ENCODE measurements at regions not wholly inside any gene's neighbourhood (a gene's known extent, or its start where the extent isn't known, plus 50 kb on each side); places are given as distances from the start of the nearest gene placed in this dataset.

- Histone ChIP-seq H4K20me1 (ENCODE audit: insufficient read depth, poor library complexity, severe bottlenecking) (no peaks in the 10 kb centered on the region), H3K36me3 (replicated peaks; ENCODE audit: insufficient read depth, low read depth) (no peaks in the 10 kb centered on the region), H3K27ac (no peak overlapping the region), H3K4me1 (ENCODE audit: insufficient read depth) (no peaks in the 10 kb centered on the region), H3K4me2 (no peak overlapping the region), H3K4me3 (no peak overlapping the region), H3K79me2 (no peaks in the 10 kb centered on the region), H3K9me3 (ENCODE audit: low read depth) (no peaks in the 10 kb centered on the region), H3K9me2 (replicated peaks; ENCODE audit: insufficient read depth) (no peaks in the 10 kb centered on the region), H2AFZ (no peak overlapping the region), H3K27me3 (no peaks in the 10 kb centered on the region)
- TF ChIP-seq EZH2 (IDR thresholded peaks at IDR 0.05; ENCODE audit: borderline replicate concordance) (no peak), EZH2phosphoT487 (IDR thresholded peaks at IDR 0.05; ENCODE audit: low read depth, severe bottlenecking, unreplicated experiment) (no peak)
- no peak for DNase-seq (ENCODE audit: low spot score)
- 93% methylated on average over 2 of the region's 2 CpGs for WGBS (ENCODE audit: low lambda C conversion rate, missing lambda C conversion rate)
Observed at GRCh38 chr3:86182606-86183005, 808.3 kb downstream of the VGLL3 start.

- Histone ChIP-seq H3K79me2 (no peaks in the 10 kb centered on the region), H3K9me2 (replicated peaks; ENCODE audit: insufficient read depth) (no peaks in the 10 kb centered on the region), H2AFZ (no peak overlapping the region), H3K27ac (no peak overlapping the region), H3K9me3 (ENCODE audit: low read depth) (no peaks in the 10 kb centered on the region), H3K4me3 (no peak overlapping the region), H3K4me1 (ENCODE audit: insufficient read depth) (peaks cover 1% of the 10 kb centered on the region), H3K4me2 (no peak overlapping the region), H4K20me1 (ENCODE audit: insufficient read depth, poor library complexity, severe bottlenecking) (no peaks in the 10 kb centered on the region), H3K27me3 (no peaks in the 10 kb centered on the region), H3K36me3 (replicated peaks; ENCODE audit: insufficient read depth, low read depth) (no peaks in the 10 kb centered on the region)
- peak; percentile 16 for DNase-seq (ENCODE audit: low spot score)
- WGBS (ENCODE audit: low lambda C conversion rate, missing lambda C conversion rate): 88% methylated on average over 2 of the region's 2 CpGs
- TF ChIP-seq CTCF (IDR thresholded peaks at IDR 0.05; ENCODE audit: poor library complexity): no peak
- no peak for TF ChIP-seq EZH2phosphoT487 (IDR thresholded peaks at IDR 0.05; ENCODE audit: low read depth, severe bottlenecking, unreplicated experiment)
- no peak for TF ChIP-seq EZH2 (IDR thresholded peaks at IDR 0.05; ENCODE audit: borderline replicate concordance)
Observed at GRCh38 chr3:86180696-86181095, 810.3 kb downstream of the VGLL3 start.

GRCh38 chr3:86178095-86178494, 812.9 kb downstream of the VGLL3 start:
- no peak overlapping the region for H3K4me3 ChIP-seq
- H2AFZ ChIP-seq: no peak overlapping the region
- no peaks in the 10 kb centered on the region for H3K27me3 ChIP-seq
- peaks cover 13% of the 10 kb centered on the region for H3K4me1 ChIP-seq (ENCODE audit: insufficient read depth)
- no peak for TF ChIP-seq EZH2 (IDR thresholded peaks at IDR 0.05; ENCODE audit: borderline replicate concordance)
- no peak for TF ChIP-seq CTCF (IDR thresholded peaks at IDR 0.05; ENCODE audit: poor library complexity)
- no peak for TF ChIP-seq EZH2phosphoT487 (IDR thresholded peaks at IDR 0.05; ENCODE audit: low read depth, severe bottlenecking, unreplicated experiment)
- H3K4me2 ChIP-seq: no peak overlapping the region
- H3K27ac ChIP-seq: no peak overlapping the region
- 91% methylated on average over 6 of the region's 6 CpGs for whole genome bisulfite sequencing (ENCODE audit: low lambda C conversion rate, missing lambda C conversion rate)
- no peaks in the 10 kb centered on the region for H3K9me3 ChIP-seq (ENCODE audit: low read depth)
- DNase-seq (ENCODE audit: low spot score): no peak
- no peaks in the 10 kb centered on the region for H3K79me2 ChIP-seq
- H3K36me3 ChIP-seq (replicated peaks; ENCODE audit: insufficient read depth, low read depth): no peaks in the 10 kb centered on the region
- no peaks in the 10 kb centered on the region for H3K9me2 ChIP-seq (replicated peaks; ENCODE audit: insufficient read depth)
- H4K20me1 ChIP-seq (ENCODE audit: insufficient read depth, poor library complexity, severe bottlenecking): no peaks in the 10 kb centered on the region

GRCh38 chr3:86176445-86176784, 814.5 kb downstream of the VGLL3 start:
- Histone ChIP-seq H3K27me3 (no peaks in the 10 kb centered on the region), H3K79me2 (no peaks in the 10 kb centered on the region), H3K4me3 (no peak overlapping the region), H3K9me2 (replicated peaks; ENCODE audit: insufficient read depth) (no peaks in the 10 kb centered on the region), H3K27ac (no peak overlapping the region), H3K4me1 (ENCODE audit: insufficient read depth) (peaks cover 13% of the 10 kb centered on the region), H3K36me3 (replicated peaks; ENCODE audit: insufficient read depth, low read depth) (no peaks in the 10 kb centered on the region), H3K4me2 (no peak overlapping the region), H3K9me3 (ENCODE audit: low read depth) (no peaks in the 10 kb centered on the region), H2AFZ (no peak overlapping the region), H4K20me1 (ENCODE audit: insufficient read depth, poor library complexity, severe bottlenecking) (no peaks in the 10 kb centered on the region)
- no peak for DNase-seq (ENCODE audit: low spot score)
- TF ChIP-seq EZH2 (IDR thresholded peaks at IDR 0.05; ENCODE audit: borderline replicate concordance) (no peak), CTCF (IDR thresholded peaks at IDR 0.05; ENCODE audit: poor library complexity) (no peak), EZH2phosphoT487 (IDR thresholded peaks at IDR 0.05; ENCODE audit: low read depth, severe bottlenecking, unreplicated experiment) (no peak)
- 87% methylated on average over 3 of the region's 3 CpGs for WGBS (ENCODE audit: low lambda C conversion rate, missing lambda C conversion rate)
